CD4-positive, alpha-beta T cell (primary cell): ENCODE measurements at regions not wholly inside any gene's neighbourhood (a gene's known extent, or its start where the extent isn't known, plus 50 kb on each side); places are given as distances from the start of the nearest gene placed in this dataset.

Experiments
- ATAC-seq: fragments of 200-7000 bp; cut with Tn5 transposase; one replicate; pipeline ENCODE4 v1.10.0; 2022; ENCODE audit warnings: mild to moderate bottlenecking; ENCODE audit not compliant: poor library complexity
- CTCF ChIA-PET: fragments of 350-600 bp; sonication (Branson Sonifier 250); formaldehyde crosslinking; loops from one replicate; lab custom pipeline; 2021; ENCODE audit warnings: antibody characterized with exemption, inconsistent platforms; lab: Charles Lee
- POLR2A ChIA-PET: fragments of 350-600 bp; sonication (Branson Sonifier 250); formaldehyde crosslinking; loops from one replicate; lab custom pipeline; 2021; ENCODE audit warnings: antibody characterized with exemption, inconsistent platforms; lab: Charles Lee
- DNase-seq, 14 experiments: peaks; one replicate each; pipeline ENCODE4 v3.0.0-alpha.2; 2013 to 2020; ENCODE audit warnings: mixed read lengths in 2 of 14
- H3K27ac ChIP-seq, 2 donors: one replicate each; pipeline versions ENCODE4 v1.5.1 to v1.7.0; 2013; ENCODE audit warnings: low read length in 2 of 2, low read depth in 1 of 2, mild to moderate bottlenecking in 1 of 2
- H3K27me3 ChIP-seq, 2 experiments: 1 replicate in 1 of 2; 2 replicates in 1 of 2; pipeline versions ENCODE4 v1.6.1 to v1.7.0; 2013; ENCODE audit warnings: low read length in 2 of 2, control low read depth in 1 of 2, mild to moderate bottlenecking in 1 of 2, moderate library complexity in 1 of 2; ENCODE audit not compliant: insufficient read depth in 2 of 2, control insufficient read depth in 1 of 2
- H3K36me3 ChIP-seq: one replicate; pipeline ENCODE4 v1.6.1; 2013; ENCODE audit warnings: low read length, control low read depth; ENCODE audit not compliant: insufficient read depth
- H3K4me1 ChIP-seq: one replicate; pipeline ENCODE4 v1.6.1; 2013; ENCODE audit warnings: low read length, control low read depth; ENCODE audit not compliant: insufficient read depth
- H3K4me3 ChIP-seq: one replicate; pipeline ENCODE4 v1.5.1; 2013; ENCODE audit warnings: mild to moderate bottlenecking, low read length, moderate library complexity
- H3K9me3 ChIP-seq, 2 experiments: 1 replicate in 1 of 2; 2 replicates in 1 of 2; pipeline versions ENCODE4 v1.6.1 to v1.7.0; 2013; ENCODE audit warnings: low read length in 2 of 2, mild to moderate bottlenecking in 2 of 2, control low read depth in 1 of 2, moderate library complexity in 1 of 2; ENCODE audit not compliant: control insufficient read depth in 1 of 2, insufficient read depth in 1 of 2
- H3K27ac Mint-ChIP-seq: one replicate; pipeline ENCODE4 v1.8.0; 2020; ENCODE audit warnings: mixed read lengths
- H3K27me3 Mint-ChIP-seq: one replicate; pipeline ENCODE4 v1.8.0; 2021; ENCODE audit warnings: mixed read lengths
- H3K36me3 Mint-ChIP-seq: one replicate; pipeline ENCODE4 v1.8.0; 2021; ENCODE audit warnings: low read depth, mixed read lengths
- H3K4me1 Mint-ChIP-seq: one replicate; pipeline ENCODE4 v1.8.0; 2021; ENCODE audit warnings: low read depth, mixed read lengths
- H3K4me3 Mint-ChIP-seq: one replicate; pipeline ENCODE4 v1.8.0; 2020; ENCODE audit warnings: mild to moderate bottlenecking, mixed read lengths
- H3K9me3 Mint-ChIP-seq: one replicate; pipeline ENCODE4 v1.8.0; 2020; ENCODE audit warnings: mixed read lengths
- intact Hi-C, 2 experiments: fragments of 100-400 bp; cut with DNase I in 1 of 2; cut with micrococcal nuclease in 1 of 2; formaldehyde crosslinking; loops; one replicate each; pipeline versions ENCODE4 v1.15.1 to v1.9.0; 2023 to 2025; cut with DNase I, micrococcal nuclease
- TF ChIP-seq, protein P1 (sequence below): fragments of 200-600 bp; IDR thresholded peaks from one replicate; pipeline ENCODE4 v1.8.0; 2022; ENCODE audit warnings: antibody characterized with exemption, mild to moderate bottlenecking

DNA sequence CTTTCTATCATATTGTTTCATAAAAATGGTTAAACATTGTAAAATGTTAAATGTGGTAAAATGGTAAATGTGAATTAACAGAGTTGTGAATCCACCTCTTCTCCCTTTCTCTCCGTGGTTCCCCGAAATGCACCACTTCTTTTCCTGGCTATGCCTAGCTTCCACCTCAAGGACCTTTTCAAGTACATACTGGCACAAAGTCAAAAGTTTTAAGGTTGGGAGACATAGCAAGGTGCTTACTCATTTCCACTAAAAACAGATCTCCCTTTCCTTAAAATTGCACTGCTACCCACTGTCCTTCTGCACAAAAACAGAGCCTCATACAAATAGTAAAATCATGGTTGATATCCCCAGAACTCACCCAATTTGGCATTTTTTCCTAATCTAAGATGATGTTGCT is 558.2 kb downstream of the SLITRK6 start:
- DNase-seq (no peak), ATAC-seq (no peak)
- ChIA-PET CTCF (no interaction called here), POLR2A (no interaction called here)
- Histone ChIP-seq H3K36me3 (no peaks in the 10 kb centered on the region), H3K9me3 (no peaks in the 10 kb centered on the region), H3K4me1 (no peaks in the 10 kb centered on the region), H3K4me3 (no peak overlapping the region), H3K27me3 (no peaks in the 10 kb centered on the region), H3K27ac (no peak overlapping the region)
- TF ChIP-seq, protein P1, sequence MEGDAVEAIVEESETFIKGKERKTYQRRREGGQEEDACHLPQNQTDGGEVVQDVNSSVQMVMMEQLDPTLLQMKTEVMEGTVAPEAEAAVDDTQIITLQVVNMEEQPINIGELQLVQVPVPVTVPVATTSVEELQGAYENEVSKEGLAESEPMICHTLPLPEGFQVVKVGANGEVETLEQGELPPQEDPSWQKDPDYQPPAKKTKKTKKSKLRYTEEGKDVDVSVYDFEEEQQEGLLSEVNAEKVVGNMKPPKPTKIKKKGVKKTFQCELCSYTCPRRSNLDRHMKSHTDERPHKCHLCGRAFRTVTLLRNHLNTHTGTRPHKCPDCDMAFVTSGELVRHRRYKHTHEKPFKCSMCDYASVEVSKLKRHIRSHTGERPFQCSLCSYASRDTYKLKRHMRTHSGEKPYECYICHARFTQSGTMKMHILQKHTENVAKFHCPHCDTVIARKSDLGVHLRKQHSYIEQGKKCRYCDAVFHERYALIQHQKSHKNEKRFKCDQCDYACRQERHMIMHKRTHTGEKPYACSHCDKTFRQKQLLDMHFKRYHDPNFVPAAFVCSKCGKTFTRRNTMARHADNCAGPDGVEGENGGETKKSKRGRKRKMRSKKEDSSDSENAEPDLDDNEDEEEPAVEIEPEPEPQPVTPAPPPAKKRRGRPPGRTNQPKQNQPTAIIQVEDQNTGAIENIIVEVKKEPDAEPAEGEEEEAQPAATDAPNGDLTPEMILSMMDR, result no peak
- Mint-ChIP-seq H3K36me3 (no peaks in the 10 kb centered on the region), H3K27me3 (no peaks in the 10 kb centered on the region), H3K9me3 (no peaks in the 10 kb centered on the region), H3K4me3 (no peak overlapping the region), H3K4me1 (no peaks in the 10 kb centered on the region), H3K27ac (no peak overlapping the region)
- intact Hi-C loops, result no loop called here

DNA sequence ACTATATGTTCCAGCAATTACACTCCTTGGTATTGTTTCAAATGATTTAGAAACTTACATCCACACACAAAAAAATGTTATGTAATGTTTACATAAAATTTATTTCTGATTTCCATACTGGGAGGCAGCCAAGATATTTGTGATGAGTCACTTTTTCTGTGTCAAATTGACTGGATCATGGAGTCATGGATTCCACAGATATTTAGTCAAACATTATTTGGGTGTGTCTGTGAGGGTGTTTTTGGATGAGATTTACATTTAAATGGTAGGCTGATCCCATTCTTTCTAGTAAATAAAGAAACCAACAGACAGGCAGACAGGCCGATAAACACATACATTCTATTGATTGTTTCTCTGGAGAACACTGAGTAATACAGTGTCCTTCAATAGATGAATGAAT is 562.8 kb downstream of the SLITRK6 start:
- Histone ChIP-seq H3K9me3 (no peaks in the 10 kb centered on the region), H3K36me3 (no peaks in the 10 kb centered on the region), H3K4me1 (no peaks in the 10 kb centered on the region), H3K27ac (no peak overlapping the region), H3K27me3 (no peaks in the 10 kb centered on the region), H3K4me3 (no peak overlapping the region)
- ATAC-seq, result no peak
- no peaks in the 10 kb centered on the region for H3K9me3 Mint-ChIP-seq
- no peaks in the 10 kb centered on the region for H3K4me1 Mint-ChIP-seq
- ChIA-PET CTCF (no interaction called here), POLR2A (no interaction called here)
- intact Hi-C loops, result no loop called here
- no peaks in the 10 kb centered on the region for H3K27me3 Mint-ChIP-seq
- TF ChIP-seq, protein P1, result no peak
- H3K27ac Mint-ChIP-seq, result no peak overlapping the region
- DNase-seq, result no peak
- H3K4me3 Mint-ChIP-seq, result no peak overlapping the region
- no peaks in the 10 kb centered on the region for H3K36me3 Mint-ChIP-seq

DNA sequence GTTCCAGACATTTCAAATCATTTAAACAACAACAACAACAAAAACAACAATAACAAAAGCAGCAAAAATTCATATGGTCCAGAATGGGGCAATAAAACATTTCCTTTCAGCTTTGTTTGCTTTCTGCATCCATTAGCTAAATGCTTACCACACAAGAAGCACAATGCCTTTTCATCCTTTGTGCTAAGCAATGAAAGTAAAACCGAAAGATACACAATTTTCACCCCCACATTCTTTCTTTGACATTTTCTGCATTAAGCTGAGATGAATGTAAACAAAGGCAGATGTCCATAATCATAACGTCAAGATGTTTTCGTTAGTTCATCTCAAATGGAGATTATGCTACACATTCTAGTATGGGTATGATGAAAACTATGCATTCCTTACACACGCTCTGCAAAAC is 568.5 kb downstream of the SLITRK6 start:
- Mint-ChIP-seq H3K4me1 (no peaks in the 10 kb centered on the region), H3K9me3 (no peaks in the 10 kb centered on the region)
- no peak for DNase-seq

More for the DNA sequence above, 568.5 kb downstream of the SLITRK6 start:
- Histone ChIP-seq H3K27me3 (no peaks in the 10 kb centered on the region), H3K4me1 (no peaks in the 10 kb centered on the region), H3K9me3 (peaks cover 0 to 4% of the 10 kb centered on the region in 2 experiments), H3K36me3 (no peaks in the 10 kb centered on the region), H3K4me3 (no peak overlapping the region), H3K27ac (no peak overlapping the region)
- ATAC-seq, result no peak
- intact Hi-C loops, result no loop called here
- no peaks in the 10 kb centered on the region for H3K27me3 Mint-ChIP-seq
- H3K27ac Mint-ChIP-seq, result no peak overlapping the region
- no peaks in the 10 kb centered on the region for H3K36me3 Mint-ChIP-seq
- ChIA-PET POLR2A (no interaction called here), CTCF (no interaction called here)
- no peak overlapping the region for H3K4me3 Mint-ChIP-seq
- TF ChIP-seq, protein P1, result no peak
